ENCODE measurements at regions not wholly inside any gene's neighbourhood (a gene's known extent, or its start where the extent isn't known, plus 50 kb on each side); places are given as distances from the start of the nearest gene placed in this dataset.

- no peak for FAIRE-seq
- Histone ChIP-seq H3K9me3 (replicated peaks; ENCODE audit: control insufficient read depth, insufficient read depth, low read length) (no peaks in the 10 kb centered on the region), H3K4me3 (replicated peaks in 1 of 3; ENCODE audit: insufficient read depth in 1 of 3, low read depth in 1 of 3, low read length in 3 of 3) (no peak overlapping the region), H3K36me3 (ENCODE audit: control insufficient read depth in 2 of 2, extremely low read depth in 1 of 2, insufficient read depth in 2 of 2, low read length in 2 of 2) (no peaks in the 10 kb centered on the region), H4K20me1 (replicated peaks; ENCODE audit: control insufficient read depth, extremely low read depth, insufficient read depth, low read length) (no peaks in the 10 kb centered on the region), H3K4me1 (ENCODE audit: control insufficient read depth, extremely low read depth, insufficient read depth, low read length) (no peaks in the 10 kb centered on the region), H3K4me2 (ENCODE audit: insufficient read depth, low read length) (no peak overlapping the region), H3K9ac (replicated peaks; ENCODE audit: extremely low read depth, insufficient read depth, low read length) (no peak overlapping the region), H2AFZ (ENCODE audit: low read depth, low read length) (no peak overlapping the region), H3K79me2 (ENCODE audit: control insufficient read depth, insufficient read depth, low read length) (no peaks in the 10 kb centered on the region), H3K27ac (ENCODE audit: insufficient read depth, low read depth, low read length) (no peak overlapping the region), H3K27me3 (ENCODE audit: control insufficient read depth in 2 of 2, insufficient read depth in 2 of 2, low read length in 2 of 2) (no peaks in the 10 kb centered on the region), H3K9me1 (replicated peaks; ENCODE audit: control insufficient read depth, extremely low read depth, insufficient read depth, low read length) (no peaks in the 10 kb centered on the region)
- intact Hi-C loops (cut with micrococcal nuclease) (no loop called here), dilution Hi-C loops (cut with MboI; ENCODE audit: extremely low pct_ligation_motif_present, low sequenced_read_pairs) (no loop called here)
- no TSS peak for BruUV-seq (replicated peaks)
- ChIA-PET POLR2A (no interaction called here), CTCF (no interaction called here)
- DNase-seq (ENCODE audit: low read depth, low spot score) = no peak
- TF ChIP-seq CTCF (IDR thresholded peaks at IDR 0.05; ENCODE audit: extremely low read depth in 1 of 2, insufficient read depth in 1 of 2, low read depth in 1 of 2, low read length in 2 of 2) = no peak
- TF ChIP-seq POLR2AphosphoS5 (IDR thresholded peaks at IDR 0.05; ENCODE audit: insufficient read depth, low read depth, low read length) = no peak
- TF ChIP-seq POLR2A (IDR thresholded peaks at IDR 0.05; ENCODE audit: low read depth, low read length) = no peak
- TF ChIP-seq MAX (IDR thresholded peaks at IDR 0.05; ENCODE audit: insufficient read depth, insufficient read length) = no peak
- no peak for TF ChIP-seq FOS (IDR thresholded peaks at IDR 0.05; ENCODE audit: borderline replicate concordance, insufficient read depth, low read length)
Measured at GRCh38 chr13:76168661-76169060, 532.5 kb downstream of the LMO7 start.

- H3K27me3 ChIP-seq (ENCODE audit: control insufficient read depth in 2 of 2, insufficient read depth in 2 of 2, low read length in 2 of 2) = no peaks in the 10 kb centered on the region
- H3K9me1 ChIP-seq (replicated peaks; ENCODE audit: control insufficient read depth, extremely low read depth, insufficient read depth, low read length) = no peaks in the 10 kb centered on the region
- H4K20me1 ChIP-seq (replicated peaks; ENCODE audit: control insufficient read depth, extremely low read depth, insufficient read depth, low read length) = no peaks in the 10 kb centered on the region
- H3K4me1 ChIP-seq (ENCODE audit: control insufficient read depth, extremely low read depth, insufficient read depth, low read length) = no peaks in the 10 kb centered on the region
- no TSS peak for BruUV-seq (replicated peaks)
- no peaks in the 10 kb centered on the region for H3K79me2 ChIP-seq (ENCODE audit: control insufficient read depth, insufficient read depth, low read length)
- DNase-seq (ENCODE audit: low read depth, low spot score) (no peak), FAIRE-seq (no peak)
- H3K9me3 ChIP-seq (replicated peaks; ENCODE audit: control insufficient read depth, insufficient read depth, low read length) = no peaks in the 10 kb centered on the region
- H3K4me3 ChIP-seq (replicated peaks in 1 of 3; ENCODE audit: insufficient read depth in 1 of 3, low read depth in 1 of 3, low read length in 3 of 3) = no peak overlapping the region
- H2AFZ ChIP-seq (ENCODE audit: low read depth, low read length) = no peak overlapping the region
- no peaks in the 10 kb centered on the region for H3K36me3 ChIP-seq (ENCODE audit: control insufficient read depth in 2 of 2, extremely low read depth in 1 of 2, insufficient read depth in 2 of 2, low read length in 2 of 2)
- H3K27ac ChIP-seq (ENCODE audit: insufficient read depth, low read depth, low read length) = no peak overlapping the region
- intact Hi-C loops (cut with micrococcal nuclease) (no loop called here), dilution Hi-C loops (cut with MboI; ENCODE audit: extremely low pct_ligation_motif_present, low sequenced_read_pairs) (no loop called here)
- TF ChIP-seq EZH2 (IDR thresholded peaks at IDR 0.05; ENCODE audit: borderline replicate concordance, low read depth, low read length, severe bottlenecking) = no peak
- TF ChIP-seq POLR2A (IDR thresholded peaks at IDR 0.05; ENCODE audit: low read depth, low read length) = no peak
- no peak for TF ChIP-seq JUN (IDR thresholded peaks at IDR 0.05; ENCODE audit: borderline replicate concordance, insufficient read depth, insufficient read length, low read depth)
- TF ChIP-seq CTCF (IDR thresholded peaks at IDR 0.05; ENCODE audit: extremely low read depth in 1 of 2, insufficient read depth in 1 of 2, low read depth in 1 of 2, low read length in 2 of 2) = no peak
- no peak for TF ChIP-seq POLR2AphosphoS5 (IDR thresholded peaks at IDR 0.05; ENCODE audit: insufficient read depth, low read depth, low read length)
- H3K4me2 ChIP-seq (ENCODE audit: insufficient read depth, low read length) = no peak overlapping the region
- H3K9ac ChIP-seq (replicated peaks; ENCODE audit: extremely low read depth, insufficient read depth, low read length) = no peak overlapping the region
- CTCF ChIA-PET = no interaction called here
- POLR2A ChIA-PET = no interaction called here
Measured at GRCh38 chr13:76164290-76164689, 528.2 kb downstream of the LMO7 start.

All from endothelial cell of umbilical vein (primary cell).